ENCODE measurements at regions not wholly inside any gene's neighbourhood (a gene's known extent, or its start where the extent isn't known, plus 50 kb on each side); places are given as distances from the start of the nearest gene placed in this dataset.
"Not testable (repeated sequence)": the region's sequence is repeated elsewhere in the genome, so short reads cannot be mapped to it uniquely, and the experiment has no call there.

DNA sequence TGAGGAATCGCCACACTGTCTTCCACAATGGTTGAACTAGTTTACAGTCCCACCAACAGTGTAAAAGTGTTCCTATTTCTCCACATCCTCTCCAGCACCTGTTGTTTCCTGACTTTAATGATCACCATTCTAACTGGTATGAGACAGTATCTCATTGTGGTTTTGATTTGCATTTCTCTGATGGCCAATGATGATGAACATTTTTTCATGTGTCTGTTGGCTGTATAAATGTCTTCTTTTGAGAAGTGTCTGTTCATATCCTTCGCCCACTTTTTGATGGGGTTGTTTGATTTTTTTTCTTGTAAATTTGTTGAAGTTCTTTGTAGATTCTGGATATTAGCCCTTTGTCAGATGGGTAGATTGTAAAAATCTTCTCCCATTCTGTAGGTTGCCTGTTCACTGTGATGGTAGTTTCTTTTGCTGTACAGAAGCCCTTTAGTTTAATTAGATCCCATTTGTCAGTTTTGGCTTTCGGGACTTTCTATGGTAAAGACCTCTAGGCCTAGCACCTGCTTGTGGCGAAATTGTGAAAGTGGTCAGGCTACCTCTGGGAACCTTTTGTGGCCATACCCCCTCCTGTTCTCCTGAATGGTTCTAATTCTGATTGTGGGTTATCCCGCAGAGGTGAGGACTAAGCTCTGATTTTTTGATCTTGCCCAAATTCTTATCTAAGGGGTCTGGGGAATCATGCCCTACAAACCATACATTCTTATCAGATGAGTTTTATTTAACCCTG, 99.9 kb upstream of the RNU6-1 start:
- ATAC-seq (ENCODE audit: poor library complexity); intact Hi-C loops (cut with DNase I); DNase-seq: not testable (repeated sequence)

- DNase-seq (no peak), ATAC-seq (ENCODE audit: poor library complexity) (no peak)
- intact Hi-C loops (cut with DNase I): no loop called here
Observed at GRCh38 chr15:67940324-67940719, 100.5 kb upstream of the RNU6-1 start.

DNA sequence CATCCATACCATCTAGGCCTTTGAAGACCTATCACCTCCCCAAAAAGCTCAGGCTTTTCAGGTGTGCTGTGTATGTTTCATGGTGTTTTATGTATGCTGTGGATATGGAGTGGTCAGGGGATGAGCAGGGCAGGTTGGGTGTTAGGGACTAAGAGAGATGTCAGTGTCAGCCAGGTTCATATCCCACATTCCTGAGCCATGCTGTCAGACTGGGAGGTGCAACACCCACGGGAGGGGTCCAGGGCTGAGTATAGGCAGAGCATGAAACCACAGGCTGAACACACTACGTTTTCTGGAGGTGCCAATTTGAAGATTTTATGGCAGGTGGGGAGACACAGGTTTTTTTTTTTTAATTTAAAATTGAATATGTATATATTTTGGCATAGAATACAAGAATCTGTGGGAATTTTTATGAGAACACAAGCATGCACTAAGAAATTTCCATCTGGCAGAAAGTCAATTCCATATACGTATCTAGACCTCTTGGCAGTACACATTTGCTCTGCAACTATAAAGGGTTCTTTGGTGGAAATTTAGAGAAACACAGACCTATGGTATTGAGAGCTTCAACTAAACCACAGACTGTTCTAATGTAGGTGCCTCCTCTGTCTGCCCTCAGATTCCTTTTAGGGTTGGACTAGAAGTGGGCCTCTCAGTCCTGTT, 101.9 kb upstream of the RNU6-1 start:
- DNase-seq: no peak
- intact Hi-C loops (cut with DNase I): no loop called here
- no peak for ATAC-seq (ENCODE audit: poor library complexity)

- no peak for DNase-seq
- intact Hi-C loops (cut with DNase I): no loop called here
- ATAC-seq (ENCODE audit: poor library complexity): no peak
Observed at GRCh38 chr15:67943475-67943874, 103.6 kb upstream of the RNU6-1 start.

DNA sequence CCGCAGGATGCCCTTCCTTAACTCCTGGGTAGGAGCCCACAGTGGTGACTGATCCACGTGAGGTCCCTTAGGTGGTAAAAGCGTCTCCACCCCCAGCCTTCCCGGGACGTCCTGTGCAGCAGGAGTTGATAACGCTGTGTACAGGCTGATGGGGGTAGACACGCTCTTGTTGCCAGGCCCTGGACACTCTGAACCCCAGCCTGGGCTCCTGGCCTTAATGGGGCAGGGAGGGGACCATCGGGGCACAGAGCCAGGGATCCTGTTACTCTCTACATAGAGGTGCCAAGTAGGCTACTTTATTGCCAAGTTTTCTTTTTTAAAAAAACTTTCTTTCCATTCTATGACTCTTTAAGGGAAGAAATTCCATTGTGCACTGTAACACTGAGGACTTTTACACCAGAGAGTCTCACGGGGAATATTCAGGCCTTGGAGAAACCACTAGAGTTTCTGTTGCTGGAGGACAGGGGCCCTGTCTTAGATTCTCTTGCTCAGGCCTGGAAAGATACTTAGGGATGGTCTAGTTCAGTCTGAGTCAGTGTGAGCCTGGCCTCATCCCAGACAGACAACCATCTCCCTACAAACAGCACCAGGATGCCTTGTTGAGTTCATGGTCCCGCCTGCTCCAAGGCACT, 104.3 kb upstream of the RNU6-1 start:
- DNase-seq (peak; percentile 90), ATAC-seq (ENCODE audit: poor library complexity) (peak; percentile 93)
- intact Hi-C loops (cut with DNase I): no loop called here

DNA sequence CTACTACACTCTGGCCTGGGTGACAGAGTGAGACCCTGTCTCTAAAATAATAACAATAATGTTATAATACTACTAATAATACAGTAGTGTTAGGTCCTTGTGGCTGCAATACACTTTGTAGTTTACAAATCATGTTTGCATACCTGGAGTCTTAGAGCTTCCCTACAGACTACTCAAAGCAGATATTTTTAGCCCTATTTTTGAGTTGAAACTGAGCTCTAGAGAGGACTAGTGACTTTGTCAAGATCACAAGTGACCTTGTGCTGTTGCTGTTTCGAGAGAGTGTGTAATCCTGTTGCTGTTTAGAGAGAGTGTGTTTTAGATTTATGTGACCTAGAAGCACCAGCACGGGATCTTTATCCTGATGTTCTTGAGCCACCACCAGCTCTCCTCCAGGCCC, 105.3 kb upstream of the RNU6-1 start:
- no peak for DNase-seq
- intact Hi-C loops (cut with DNase I): no loop called here
- ATAC-seq (ENCODE audit: poor library complexity): peak; percentile 28

DNA sequence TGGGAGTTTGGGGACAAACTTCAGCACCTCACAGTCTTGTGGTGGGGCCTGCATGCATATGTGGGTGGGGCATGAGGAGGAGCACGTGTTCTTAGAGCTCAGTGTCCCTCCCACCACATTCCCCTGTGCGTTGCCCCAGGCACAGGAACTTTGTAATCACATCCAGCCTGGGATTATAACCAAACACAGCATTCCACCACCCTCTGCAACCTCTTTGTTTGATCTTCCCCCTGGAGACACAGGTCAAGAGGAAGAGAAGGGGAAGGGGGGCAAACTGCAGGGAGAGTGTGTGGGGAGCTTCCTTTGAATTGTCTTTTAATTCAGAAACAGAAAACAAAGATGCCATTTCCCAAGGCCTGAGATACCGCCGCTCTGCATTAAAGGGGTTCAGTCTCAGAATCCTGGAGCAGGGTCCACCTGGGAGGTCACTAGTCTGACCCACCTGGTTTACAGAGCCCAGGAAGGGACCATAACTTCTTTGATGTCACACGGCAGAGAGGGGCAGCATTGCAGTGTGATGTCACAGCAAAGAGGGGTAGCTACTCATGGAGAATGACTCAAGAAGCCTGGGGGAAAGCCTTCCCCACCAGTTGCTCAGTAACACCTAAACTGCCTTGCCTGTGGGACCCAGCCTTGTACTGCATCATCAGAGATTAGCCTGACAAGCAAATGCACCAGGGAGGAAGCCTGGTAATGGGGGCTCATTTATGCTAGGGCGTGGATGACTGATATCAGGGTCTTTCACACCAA, 106.3 kb upstream of the RNU6-1 start:
- peak; percentile 16 for ATAC-seq (ENCODE audit: poor library complexity)
- DNase-seq: no peak
- intact Hi-C loops (cut with DNase I): no loop called here

- no peak for ATAC-seq (ENCODE audit: poor library complexity)
- intact Hi-C loops (cut with DNase I): no loop called here
- no peak for DNase-seq
Observed at GRCh38 chr15:67946701-67947100, 106.9 kb upstream of the RNU6-1 start.

DNA sequence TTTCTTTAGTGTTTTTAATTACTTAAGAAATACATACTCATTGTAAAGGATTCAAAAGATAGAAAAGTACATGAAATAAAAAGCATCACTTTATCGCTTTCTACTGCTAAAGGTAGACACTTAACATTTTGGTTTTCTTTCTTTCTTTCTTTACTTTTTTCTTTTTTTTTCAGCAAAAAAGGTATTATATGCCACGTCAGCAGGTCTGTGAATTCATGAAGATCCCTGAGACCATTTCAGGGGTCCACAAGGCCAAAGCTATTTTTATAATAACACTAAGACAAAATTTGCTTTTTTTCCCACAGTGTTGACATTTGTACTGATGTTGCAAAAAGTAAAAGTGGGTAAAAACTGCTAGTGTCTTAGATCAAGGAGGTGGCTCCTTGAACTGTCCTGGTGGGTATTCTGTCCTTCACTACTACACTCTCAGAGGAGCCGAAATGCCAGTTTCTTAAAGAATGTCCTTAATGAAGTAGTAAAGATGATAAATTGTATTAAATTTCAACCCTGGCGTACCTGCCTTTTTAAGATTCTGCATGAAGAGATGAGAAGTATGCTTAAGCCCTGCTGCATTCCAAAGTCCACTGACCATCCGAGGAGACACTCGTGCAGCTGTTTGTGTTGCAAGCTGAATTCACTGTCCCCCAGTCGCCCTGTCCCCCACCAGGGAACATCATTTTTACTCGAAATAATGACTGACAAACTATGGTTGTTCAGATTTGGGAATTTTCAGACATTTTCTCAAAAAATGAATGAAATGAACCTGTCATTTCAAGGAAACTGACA, 106.7 kb upstream of the PIAS1 start:
- no peak for ATAC-seq (ENCODE audit: poor library complexity)
- intact Hi-C loops (cut with DNase I): no loop called here

DNA sequence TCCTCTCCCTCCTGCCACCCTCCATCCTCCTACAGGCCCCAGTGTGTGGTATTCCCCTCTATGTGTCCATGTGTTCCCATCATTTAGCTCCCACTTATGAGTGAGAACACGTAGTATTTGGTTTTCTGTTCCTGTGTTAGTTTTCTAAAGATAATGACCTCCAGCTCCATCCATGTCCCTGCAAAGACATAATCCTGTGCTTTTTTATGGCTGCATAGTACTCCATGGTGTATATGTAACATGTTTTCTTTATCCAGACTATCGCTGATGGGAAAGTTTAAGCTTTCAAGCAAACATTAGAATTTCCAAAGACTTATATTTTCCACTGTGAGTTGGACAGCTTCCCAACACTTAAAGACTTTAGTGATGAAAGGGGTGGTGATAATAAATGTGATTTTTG, 105.9 kb upstream of the PIAS1 start:
- intact Hi-C loops (cut with DNase I): no loop called here
- DNase-seq: no peak
- no peak for ATAC-seq (ENCODE audit: poor library complexity)

More for the DNA sequence above, 106.7 kb upstream of the PIAS1 start:
- DNase-seq: no peak

- DNase-seq; intact Hi-C loops (cut with DNase I); ATAC-seq (ENCODE audit: poor library complexity): not testable (repeated sequence)
Observed at GRCh38 chr15:67951187-67951586, 102.9 kb upstream of the PIAS1 start.

- ATAC-seq (ENCODE audit: poor library complexity) (no peak), DNase-seq (no peak)
- intact Hi-C loops (cut with DNase I): no loop called here
Observed at GRCh38 chr15:67953299-67953698, 100.8 kb upstream of the PIAS1 start.

- intact Hi-C loops (cut with DNase I): no loop called here
- no peak for DNase-seq
- no peak for ATAC-seq (ENCODE audit: poor library complexity)
Observed at GRCh38 chr15:67955252-67955651, 98.9 kb upstream of the PIAS1 start.

DNA sequence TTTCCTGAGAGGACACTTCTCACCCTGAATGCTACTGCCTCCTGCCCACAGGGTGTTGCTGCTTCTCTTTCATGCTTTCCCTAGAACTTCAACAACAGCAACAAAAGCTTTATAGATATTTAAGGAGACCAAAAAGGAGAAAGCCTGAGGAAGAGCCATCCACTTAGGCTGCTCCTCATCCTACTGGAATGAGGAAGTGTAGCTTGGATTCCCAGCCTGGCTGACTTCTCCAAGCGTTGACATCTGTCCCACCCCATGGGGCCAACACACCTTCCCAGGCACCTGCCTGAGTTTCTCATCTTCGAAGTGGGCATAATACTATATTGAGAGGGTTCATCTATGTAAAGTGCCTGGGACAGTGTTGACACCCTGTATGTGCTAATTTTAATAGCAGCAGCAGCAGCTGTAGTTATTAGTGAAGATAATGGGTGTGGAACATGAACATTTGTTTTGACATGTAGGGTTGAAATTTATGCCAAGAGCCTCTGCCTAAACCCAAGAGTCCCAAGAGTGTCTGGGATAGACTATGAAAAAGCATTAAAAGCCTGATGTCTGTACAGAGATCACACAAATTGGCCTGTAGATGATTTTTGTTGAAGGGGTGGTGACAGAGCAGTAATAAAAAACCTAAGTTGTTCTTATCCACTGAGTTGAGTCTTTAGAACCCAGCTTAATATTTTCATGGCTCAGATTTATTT, 96.5 kb upstream of the PIAS1 start:
- ATAC-seq (ENCODE audit: poor library complexity) (peak; percentile 43), DNase-seq (no peak)
- intact Hi-C loops (cut with DNase I): no loop called here

DNA sequence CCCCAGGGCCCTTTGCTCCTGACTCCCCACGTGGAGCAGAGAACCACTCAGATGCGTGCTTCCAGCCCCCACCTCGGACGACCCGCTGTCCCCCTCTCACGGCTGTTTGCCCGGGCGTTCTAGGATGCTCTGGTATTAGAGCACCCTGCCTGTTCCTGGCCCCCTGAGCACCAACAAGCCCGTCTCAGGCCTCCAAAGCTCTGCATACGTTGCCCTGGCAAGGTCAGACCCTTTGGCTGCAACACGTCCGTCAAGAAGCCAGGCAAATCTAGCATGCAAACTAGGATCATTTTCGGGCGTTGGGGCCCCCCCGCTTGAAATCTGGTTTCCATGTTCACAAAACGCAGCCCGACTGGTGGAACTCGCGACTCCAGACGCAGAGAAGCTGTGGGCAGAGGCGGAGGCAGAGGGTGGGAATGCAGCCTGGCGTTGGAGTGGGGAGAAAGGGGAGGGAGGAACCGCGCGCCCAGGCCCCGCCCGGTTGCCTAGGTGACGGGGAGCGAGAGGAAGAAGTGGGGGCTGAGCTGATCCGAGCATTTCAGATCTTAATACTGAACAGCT, 86.2 kb upstream of the PIAS1 start:
- DNase-seq (peak; percentile 88), ATAC-seq (ENCODE audit: poor library complexity) (peak; percentile 94)
- intact Hi-C loops (cut with DNase I): no loop called here

GRCh38 chr15:67968564-67968963, 85.6 kb upstream of the PIAS1 start:
- DNase-seq (no peak), ATAC-seq (ENCODE audit: poor library complexity) (no peak)
- intact Hi-C loops (cut with DNase I): no loop called here

DNA sequence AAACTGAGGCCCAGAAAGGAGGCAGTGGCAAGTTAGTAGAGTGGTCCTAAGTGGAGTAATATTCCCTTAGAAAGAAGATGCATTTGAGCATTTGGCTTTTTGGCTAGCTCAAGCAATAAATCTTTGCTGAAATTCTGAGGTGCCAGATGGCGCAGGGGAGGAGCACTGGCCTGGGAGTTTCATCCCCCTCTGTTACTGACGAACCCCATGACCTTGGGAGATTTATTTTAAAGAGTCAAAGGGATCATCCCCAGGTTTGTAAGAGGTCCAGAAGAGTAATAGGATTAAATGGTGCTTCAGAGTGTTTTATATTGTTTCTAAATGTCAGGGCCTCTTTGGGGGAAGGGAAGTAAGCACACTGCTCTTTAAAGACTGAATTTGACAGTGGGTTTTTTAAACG, 85.1 kb upstream of the PIAS1 start:
- ATAC-seq (ENCODE audit: poor library complexity): no peak
- intact Hi-C loops (cut with DNase I): no loop called here
- DNase-seq: no peak

DNA sequence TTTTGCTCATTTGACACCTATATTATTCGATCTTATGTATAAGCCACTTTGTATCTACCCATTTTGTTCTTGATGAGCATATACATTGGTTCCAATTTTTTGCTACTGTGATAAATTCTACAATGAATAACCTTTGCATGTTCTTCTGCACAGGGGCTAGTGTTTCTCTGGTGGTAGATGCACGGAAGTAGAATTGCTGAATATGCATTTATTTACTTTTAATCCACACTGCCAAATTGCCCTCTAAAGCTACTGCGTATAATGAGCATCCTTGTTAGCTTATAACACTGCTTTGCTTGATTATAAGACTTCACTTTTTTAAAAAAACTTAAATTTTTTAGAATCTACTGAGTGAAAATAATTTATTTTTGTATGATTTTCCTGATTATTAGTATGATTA, 84.2 kb upstream of the PIAS1 start:
- no peak for DNase-seq
- intact Hi-C loops (cut with DNase I): no loop called here
- ATAC-seq (ENCODE audit: poor library complexity): no peak

Measured in Right ventricle myocardium superior (tissue), 1 donor.